ENCODE measurements at regions not wholly inside any gene's neighbourhood (a gene's known extent, or its start where the extent isn't known, plus 50 kb on each side); places are given as distances from the start of the nearest gene placed in this dataset.

DNA sequence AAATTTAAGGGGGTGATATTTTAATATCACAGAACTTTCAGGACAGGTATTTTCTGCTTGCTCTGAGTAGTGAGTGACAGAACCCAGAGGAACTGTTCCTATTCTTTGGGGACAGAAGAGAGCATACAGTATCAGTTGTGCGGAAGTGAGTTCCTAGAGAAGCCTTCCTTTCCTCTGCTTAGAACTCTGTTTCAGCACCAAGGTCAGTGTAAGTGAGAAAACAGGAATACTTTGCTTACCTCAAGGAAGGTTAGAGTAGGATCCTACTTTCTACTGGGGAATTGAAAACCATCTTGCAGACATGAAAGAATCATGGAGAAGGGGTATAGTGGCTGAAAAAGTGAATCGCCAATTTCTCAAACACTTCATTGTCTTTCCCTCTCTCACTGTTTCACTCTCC is 542.4 kb downstream of the SQOR start:
- intact Hi-C loops (cut with DNase I), result no loop called here
- no peak for DNase-seq

DNA sequence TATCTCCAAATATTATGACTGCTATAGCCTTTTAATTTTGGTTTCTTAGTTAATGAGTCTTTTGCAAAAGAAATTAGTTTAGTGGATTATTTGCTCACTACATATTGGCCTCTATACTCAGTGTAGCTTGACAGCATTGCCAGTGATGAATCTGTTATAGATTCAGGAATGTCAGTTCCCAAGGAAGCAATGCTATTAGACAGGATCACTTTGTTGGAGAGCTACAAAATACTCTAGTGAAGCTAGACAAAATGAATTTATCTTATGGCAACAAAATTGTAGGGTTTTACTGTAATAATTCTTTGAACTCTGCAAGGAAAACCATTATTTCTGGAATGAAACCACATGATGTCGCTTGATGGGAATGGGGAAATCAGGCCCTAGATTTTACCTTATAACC is 543.3 kb downstream of the SQOR start:
- no peak for DNase-seq
- intact Hi-C loops (cut with DNase I), result no loop called here

DNA sequence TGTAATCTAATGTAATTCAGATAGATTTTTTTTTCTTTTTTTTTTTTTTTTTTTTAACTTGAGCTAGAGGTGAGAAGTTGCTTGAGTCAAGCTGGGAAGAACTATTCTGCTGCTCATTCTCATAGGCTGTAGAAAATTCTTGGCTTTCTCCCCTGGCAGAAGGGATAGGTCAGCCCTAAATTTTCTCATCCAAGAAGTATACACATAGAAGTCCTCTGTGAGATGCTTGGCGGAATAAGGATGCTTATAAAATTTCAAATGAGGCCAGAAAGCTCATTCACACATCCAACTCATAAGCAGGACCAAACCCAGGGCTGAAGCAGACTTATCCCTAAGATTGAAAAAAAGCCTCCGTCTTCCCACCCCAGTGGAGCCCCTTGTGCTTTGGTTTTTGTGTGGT is 572.5 kb downstream of the SQOR start:
- DNase-seq, result no peak
- intact Hi-C loops (cut with DNase I), result no loop called here

DNA sequence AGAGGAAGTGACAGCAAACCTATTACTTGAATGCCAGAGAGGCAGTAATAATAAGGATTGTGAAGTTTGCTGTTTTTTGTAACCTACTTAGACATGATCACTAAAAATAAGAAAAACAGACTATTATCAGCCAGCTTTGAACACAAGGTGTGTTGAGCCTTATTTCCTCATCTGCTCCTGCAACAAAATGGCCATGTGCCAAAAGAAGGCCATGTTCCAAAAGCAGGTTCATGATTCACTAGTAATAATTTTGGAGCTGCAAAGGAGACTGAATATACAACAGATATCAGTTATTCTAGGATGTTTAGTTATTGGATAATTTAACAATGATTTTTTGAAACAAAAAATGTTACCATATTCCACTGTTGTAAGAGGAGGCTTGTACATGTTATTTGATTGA is 578.7 kb downstream of the SQOR start:
- intact Hi-C loops (cut with DNase I), result no loop called here
- no peak for DNase-seq

DNA sequence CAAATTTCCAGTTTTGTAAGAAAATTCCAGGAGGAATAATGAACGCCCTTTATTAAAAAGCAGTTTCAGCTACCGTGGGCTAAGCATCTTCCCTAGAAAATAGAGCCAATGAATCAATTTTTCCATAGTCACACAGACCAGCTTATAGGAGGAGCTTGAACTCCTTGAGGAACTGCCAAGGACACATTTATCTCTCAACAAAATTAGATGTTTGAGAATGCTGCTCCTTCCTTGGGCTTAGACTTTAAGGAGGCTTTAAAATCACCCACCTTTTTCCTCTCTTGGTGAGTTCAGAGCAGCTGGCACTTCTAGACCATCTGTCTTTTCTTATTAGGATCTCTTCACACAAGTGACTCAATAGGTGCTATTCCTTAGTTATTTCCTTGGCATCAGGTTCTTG is 588.0 kb downstream of the SQOR start:
- intact Hi-C loops (cut with DNase I), result no loop called here

DNA sequence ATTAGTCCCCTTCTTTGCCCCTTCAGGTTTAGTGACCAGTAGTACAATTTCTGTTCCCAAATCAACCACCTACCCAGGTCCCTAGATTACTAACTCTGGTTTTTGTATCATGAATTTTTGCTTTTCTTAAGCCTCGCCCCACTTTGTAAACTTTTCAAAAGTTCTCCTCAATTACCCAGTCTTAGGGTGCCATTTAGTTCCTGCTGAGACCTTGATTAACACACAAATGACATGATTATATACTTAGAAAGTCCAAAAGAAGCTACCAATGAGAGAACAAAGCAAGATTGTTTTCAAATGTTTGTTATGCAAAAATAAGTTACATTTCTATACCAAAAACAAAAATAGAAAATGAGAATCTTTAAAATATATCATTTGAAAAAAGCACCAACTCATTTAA is 594.4 kb downstream of the SQOR start:
- no peak for DNase-seq
- intact Hi-C loops (cut with DNase I), result no loop called here

More for the DNA sequence above, 588.0 kb downstream of the SQOR start:
- DNase-seq, result no peak

DNA sequence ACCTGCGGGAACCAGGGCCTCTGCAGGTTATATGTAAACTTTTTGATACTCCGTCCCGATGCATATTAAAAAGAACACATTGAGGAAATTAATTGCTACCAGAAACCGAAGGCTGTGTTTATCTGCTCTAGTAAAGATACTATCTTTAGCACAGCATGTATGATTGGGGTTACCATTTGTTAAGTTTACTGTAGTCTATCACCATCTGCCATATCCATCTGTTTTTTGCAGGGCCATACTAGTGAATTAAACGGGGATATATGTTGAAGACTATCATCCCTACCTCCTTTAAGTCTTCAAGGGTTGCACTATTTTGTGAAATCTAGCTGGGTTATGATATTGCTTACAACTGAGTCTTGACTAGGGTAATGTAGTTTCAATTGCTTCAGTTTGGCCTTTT is 597.0 kb downstream of the SQOR start:
- intact Hi-C loops (cut with DNase I), result no loop called here

DNA sequence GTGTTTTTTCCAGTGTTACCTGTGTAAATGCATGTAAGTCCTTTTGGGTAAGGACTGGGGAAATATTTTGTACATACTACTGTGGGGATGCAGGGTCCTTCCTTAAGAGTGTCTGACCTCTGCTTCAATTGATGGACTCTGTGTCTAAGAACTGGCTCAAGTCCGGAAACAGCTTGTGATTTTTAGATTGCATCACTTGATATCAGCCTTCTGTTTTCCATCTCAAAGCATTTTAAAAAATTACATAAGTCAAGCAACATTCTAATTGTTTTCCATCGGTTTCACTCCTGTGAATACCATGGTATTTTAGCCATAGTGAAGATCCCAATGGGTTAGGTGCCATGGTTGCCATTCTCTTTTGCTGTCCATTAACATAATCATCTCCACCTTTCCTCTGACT is 597.6 kb downstream of the SQOR start:
- intact Hi-C loops (cut with DNase I), result no loop called here

More for the DNA sequence above, 597.0 kb downstream of the SQOR start:
- DNase-seq, result no peak

DNA sequence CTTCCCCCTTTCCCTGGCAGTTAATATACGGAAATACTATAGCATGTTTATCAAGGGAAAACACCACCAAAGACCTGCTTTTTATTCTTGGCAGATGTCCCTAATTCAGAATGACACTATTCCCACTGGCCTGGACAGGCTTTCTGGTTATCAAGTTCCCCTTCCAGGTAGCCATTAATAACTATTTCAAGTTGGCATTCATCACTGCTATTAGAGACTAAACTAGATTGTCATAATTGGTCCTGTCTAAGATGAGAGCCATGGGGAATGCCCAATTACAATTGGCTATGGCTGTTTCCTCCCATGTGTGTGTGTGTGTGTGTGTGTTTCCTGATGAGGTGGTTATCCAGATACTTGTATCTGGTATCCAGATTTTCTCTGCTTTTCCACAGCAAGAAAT is 608.1 kb downstream of the SQOR start:
- no peak for DNase-seq
- intact Hi-C loops (cut with DNase I), result no loop called here

More for the DNA sequence above, 597.6 kb downstream of the SQOR start:
- DNase-seq, result no peak

DNA sequence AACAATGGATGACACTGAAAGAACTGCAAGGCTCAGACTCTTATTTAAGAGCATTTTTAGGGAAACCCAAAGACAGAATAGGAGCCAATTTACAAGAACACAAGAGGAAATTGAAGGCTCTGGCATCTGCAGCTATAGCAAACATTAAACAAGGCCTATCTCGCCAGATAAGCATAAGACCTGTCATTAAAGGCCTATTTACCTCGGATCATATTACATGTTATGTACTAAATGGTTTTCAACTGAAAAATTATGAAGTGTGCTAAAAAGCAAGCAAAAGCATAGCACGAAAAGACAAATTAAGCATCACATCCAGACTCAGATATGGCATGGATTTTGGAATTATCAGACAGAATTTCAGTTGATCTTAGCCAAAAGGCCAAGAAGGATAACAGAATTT is 617.1 kb downstream of the SQOR start:
- intact Hi-C loops (cut with DNase I), result no loop called here
- DNase-seq, result no peak

DNA sequence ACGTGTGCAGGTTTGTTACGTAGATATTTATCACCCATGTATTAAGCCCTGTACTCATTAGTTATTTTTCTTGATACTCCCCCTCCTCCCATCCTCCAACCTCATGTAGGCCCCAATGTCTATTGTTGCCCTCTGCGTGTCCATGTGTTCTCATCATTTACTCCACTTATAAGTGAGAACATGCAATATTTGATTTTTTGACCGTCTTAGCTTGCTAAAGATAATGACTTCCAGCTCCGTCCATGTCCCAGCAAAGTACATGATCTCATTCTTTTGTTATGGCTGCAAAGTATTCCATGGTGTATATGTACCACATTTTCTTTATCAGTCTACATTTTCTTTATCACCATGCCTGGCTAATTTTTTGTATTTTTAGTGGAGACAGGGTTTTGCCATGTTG is 623.2 kb downstream of the SQOR start:
- DNase-seq, result no peak
- intact Hi-C loops (cut with DNase I), result no loop called here

DNA sequence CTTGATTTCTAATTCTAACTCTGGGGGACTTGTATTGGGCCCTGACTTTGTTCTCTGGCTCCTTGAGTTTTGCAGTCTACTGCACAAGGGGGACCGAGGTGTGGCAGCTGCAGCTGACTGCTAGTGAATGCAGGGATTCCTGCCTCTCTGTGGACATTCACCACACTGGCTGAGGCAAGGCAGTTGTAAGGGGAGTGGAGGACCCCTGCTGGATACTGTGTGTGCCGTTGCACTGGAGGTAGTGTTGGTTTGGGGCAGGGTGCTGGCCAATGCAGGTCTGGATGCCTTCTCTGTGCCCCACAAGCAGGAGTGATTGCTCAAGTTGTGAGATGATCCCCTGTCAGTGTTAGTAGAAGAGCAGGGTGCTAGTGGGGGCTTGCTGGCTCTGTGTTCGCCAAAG is 626.1 kb downstream of the SQOR start:
- intact Hi-C loops (cut with DNase I), result no loop called here
- no peak for DNase-seq

DNA sequence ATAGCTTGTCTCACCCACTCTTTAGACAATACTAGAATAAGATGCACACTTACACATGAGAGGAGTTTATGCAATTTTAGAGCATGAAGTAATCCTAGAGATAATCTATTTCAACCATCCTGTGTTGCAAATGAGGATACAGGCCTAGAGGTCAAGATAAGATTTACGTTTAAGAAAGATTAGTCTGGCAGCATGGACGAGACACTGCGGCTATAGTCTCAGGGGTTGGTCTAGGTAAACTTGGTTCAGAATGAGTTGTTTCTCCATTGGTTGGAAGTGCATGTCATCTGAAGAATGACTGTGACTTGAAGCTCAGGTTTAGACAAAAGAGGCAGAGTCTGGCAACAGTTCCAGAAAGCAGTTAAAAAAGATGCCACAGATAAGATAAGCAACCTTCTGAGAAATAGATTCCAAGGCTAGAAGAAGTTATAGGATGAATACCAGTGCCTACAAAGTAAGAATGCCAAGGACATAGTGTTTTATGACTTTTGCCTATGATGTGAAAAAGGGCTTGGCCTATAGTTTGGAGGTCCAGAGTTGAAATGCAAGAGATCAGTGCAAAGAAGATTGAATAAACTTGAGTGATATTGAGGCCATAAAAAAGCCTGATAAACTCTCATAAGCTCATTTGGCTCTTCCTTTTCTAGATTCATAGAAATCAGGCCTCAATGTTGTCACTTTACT is 631.0 kb downstream of the SQOR start:
- intact Hi-C loops (cut with DNase I), result no loop called here

DNA sequence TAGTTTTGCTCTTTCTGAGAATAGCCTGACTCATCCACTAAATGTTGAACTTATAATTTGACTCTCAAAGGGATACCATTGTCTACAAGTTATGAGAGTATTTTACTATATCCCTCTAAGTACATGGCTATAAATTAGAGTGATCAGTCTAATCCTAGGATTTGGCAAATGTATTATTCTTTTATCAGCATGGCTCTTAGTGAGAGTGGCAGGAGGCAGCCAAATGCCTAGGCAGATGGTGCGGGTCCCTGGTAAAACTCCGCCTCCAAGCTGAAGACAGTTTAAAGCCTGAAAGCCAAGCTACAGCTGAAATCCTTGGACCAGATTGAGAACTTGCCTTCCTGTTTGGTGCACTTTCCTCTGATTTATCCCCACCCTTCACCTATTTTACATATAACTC is 631.8 kb downstream of the SQOR start:
- intact Hi-C loops (cut with DNase I), result no loop called here

More for the DNA sequence above, 631.0 kb downstream of the SQOR start:
- DNase-seq, result no peak

DNA sequence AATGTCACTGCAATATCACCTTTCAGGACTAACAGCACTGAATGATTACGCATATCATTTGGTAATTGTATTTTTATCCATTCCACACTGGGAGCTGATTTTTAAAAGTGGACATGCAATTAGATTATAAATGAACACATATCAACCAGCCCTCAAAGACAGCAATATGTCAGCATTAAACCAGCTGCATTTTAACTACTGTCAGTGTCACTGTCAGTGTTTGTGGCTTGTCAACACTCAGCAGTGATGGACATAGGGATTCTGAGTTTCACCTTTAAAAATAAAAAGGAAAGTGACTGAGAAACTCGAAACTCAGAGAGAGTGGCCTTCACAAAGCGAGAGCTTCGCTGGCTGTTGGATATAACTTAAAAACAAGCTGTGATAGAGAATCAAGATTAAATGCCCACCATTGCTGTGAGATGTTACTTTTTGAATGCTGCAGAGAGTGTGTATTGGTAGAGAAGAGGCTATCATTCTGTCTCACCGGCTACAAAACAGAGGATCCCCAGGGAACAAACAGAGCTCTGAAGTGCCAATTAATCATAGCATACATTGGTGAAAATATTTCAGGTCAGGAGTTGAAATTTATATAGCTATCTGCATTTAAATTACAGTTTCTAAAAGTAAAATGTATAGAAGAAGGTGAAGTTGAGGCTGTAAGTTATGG is 635.8 kb downstream of the SQOR start:
- intact Hi-C loops (cut with DNase I), result no loop called here
- DNase-seq, result no peak

More for the DNA sequence above, 631.8 kb downstream of the SQOR start:
- DNase-seq, result no peak

DNA sequence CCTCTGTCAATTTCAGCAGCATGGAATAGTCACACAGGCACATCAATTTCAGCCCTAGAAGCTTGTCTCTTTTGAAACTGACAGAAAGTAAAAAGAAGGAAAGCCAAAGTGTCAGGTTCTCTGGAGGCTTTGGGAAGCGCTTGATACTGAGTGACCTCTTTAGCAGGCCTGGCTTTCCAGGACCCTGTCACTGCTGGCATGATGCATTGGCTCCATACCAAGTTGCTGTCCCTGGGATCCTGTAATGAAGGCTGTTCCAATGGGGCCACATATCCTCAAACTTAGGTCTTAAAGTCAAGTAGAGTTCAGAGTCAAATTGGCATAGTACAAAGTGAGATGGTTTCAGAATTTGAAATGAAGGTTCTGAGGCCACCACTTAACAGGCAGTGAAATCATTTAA is 640.9 kb downstream of the SQOR start:
- intact Hi-C loops (cut with DNase I), result no loop called here
- DNase-seq, result no peak

DNA sequence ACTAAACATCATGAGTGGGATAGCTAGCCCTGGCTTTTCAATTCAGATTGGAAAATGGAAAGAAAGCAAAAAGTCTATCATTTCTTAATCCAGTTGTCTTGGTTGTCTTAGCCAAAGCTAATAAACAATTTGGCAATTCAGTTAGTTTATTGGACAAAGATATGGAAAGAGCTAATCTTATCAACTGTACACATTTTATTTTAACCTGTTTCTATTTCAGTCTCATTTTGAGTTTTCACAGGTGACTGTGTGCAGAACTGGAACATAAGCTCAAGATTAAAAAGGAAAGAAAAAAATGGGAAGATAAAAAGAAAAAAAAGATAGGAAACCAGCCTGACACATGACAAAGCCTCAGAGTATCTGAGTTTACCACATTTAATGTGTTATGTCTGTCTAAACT is 642.6 kb downstream of the SQOR start:
- no peak for DNase-seq
- intact Hi-C loops (cut with DNase I), result no loop called here

DNA sequence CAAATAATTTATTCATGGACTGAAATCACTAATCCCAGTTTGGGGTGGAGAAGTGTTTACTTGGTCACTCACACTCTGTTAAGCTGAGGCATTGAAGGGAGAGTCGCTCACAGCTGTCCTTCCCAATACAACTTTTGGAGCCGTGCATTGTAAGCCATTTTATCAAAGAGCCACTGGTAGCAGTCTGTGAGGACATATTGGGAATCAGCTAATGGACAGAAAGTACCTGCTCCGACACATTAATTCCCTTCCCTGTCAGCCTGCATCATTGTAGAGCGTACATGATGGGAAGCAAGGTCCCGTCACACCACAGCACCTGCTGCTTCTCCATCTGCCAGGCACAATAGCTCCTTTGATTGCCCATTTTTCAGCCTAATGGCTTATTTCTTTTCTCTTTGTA is 643.2 kb downstream of the SQOR start:
- DNase-seq, result no peak
- intact Hi-C loops (cut with DNase I), result no loop called here

DNA sequence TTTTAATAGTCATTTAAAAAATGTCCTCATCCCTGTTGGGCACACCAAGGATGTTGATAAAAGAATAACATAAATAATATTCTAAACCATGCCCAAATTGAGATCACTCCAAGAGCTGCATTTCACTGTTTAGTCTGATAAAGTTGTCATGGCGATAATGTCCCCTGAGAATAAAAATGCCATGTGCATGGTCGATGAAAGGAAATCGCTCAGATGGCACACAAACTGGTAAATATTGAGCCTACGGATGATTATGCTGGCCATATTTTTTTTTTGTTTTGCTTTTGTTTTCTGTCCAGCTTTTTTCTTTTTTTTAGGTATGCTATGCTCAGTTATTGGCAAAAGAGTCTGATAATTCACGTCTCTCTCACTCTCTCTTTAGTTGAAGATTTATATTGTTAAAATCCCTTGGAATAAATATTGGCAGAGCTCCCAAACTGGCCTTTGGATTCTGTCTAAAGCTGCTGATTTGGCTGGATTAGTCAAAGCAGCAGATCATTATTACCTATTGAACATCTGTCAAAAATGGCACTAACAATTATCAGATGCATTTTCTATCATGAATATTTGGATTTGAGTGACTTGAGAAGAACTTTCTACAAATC is 643.8 kb downstream of the SQOR start:
- DNase-seq, result no peak
- intact Hi-C loops (cut with DNase I), result no loop called here

DNA sequence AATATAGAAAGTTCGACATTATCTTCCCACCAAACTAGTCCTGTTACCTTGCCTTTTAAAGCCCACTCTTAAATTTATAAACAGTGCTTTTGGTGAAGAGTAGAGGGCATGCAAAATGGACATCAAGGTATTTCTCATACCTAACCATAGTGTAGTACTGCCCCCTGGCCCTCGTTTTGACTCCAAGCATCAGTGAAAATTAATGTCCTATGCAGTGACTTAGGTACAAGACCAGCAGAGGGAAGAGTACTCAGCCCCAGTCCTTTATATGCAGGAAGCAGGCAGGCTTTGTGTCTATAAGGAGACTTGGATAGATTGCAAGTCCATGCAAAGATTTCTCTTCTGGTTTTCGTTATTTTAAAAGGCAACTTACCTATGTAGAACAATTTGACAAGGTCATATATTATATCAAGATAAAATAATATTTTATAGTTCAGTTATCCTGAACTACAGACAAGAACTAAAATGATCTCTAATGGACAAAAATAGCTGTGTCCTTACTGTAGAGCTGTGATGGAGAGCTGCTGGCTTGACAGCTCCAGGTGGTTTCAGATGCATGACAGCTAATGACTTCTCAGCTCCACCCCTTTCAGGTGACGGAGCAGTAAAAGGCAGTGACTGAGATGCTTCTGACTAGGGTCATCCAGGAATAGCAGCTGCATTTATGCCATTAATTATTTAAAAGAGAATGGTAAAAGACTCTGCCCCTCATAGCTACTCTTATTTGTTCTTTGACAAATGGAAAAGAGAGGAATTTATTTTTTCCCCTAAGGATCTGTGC is 646.1 kb downstream of the SQOR start:
- intact Hi-C loops (cut with DNase I), result no loop called here
- DNase-seq, result no peak

DNA sequence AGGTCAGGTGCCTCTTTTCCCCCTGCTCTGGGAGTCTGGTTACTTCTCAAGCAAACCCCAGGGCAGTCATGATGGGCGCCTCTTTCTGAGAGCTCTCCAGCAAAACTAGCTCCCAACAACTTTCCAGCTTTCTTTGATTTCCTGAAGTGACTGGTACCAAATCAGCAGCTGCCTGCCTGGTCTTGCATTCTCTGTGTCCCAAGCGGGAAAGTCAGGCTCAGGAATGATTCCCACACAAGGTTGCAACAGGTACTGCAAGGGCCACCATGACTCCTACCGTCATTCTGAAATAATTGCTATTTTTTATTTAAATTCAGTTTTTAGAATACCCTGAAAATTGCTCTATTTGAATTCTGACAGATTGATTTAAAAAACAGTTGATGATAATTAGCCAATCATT is 658.7 kb downstream of the SQOR start:
- intact Hi-C loops (cut with DNase I), result no loop called here
- no peak for DNase-seq

All from posterior cingulate gyrus (tissue), 11 donors.